OCI-LY3 (cell line): ENCODE measurements at regions not wholly inside any gene's neighbourhood (a gene's known extent, or its start where the extent isn't known, plus 50 kb on each side); places are given as distances from the start of the nearest gene placed in this dataset.
"Not testable (repeated sequence)": the region's sequence is repeated elsewhere in the genome, so short reads cannot be mapped to it uniquely, and the experiment has no call there.

Source experiments
- H2AFZ ChIP-seq: fragments of 200-600, 300-600 bp; shearing (Covaris generic); 2 replicates; pipeline ENCODE4 v1.6.0; 2014; ENCODE audit warnings: antibody characterized with exemption, low read depth, low read length
- H3K27ac ChIP-seq: fragments of 200-600, 300-600 bp; sonication (generic); 2 replicates; pipeline ENCODE4 v1.5.1; 2014; ENCODE audit warnings: mild to moderate bottlenecking, low read length, moderate library complexity, mixed read lengths
- H3K27me3 ChIP-seq: fragments of 200-600, 300-600 bp; sonication (generic); 2 replicates; pipeline ENCODE4 v1.6.1; 2014; ENCODE audit warnings: low read depth, low read length, mixed read lengths
- H3K36me3 ChIP-seq: fragments of 200-600, 300-600 bp; sonication (generic); replicated peaks from 2 replicates; pipeline ENCODE3; 2014; ENCODE audit warnings: low read depth, low read length, mixed read lengths
- H3K4me1 ChIP-seq: fragments of 300-600, 200-600 bp; sonication (generic); 2 replicates; pipeline ENCODE4 v1.6.1; 2014; ENCODE audit warnings: low read length, mixed read lengths
- H3K4me2 ChIP-seq: fragments of 200-600, 300-600 bp; sonication (generic); 2 replicates; pipeline ENCODE4 v1.6.1; 2014; ENCODE audit warnings: low read length, mixed read lengths
- H3K4me3 ChIP-seq: fragments of 300-600, 200-600 bp; sonication (generic); 2 replicates; pipeline ENCODE4 v1.5.1; 2014; ENCODE audit warnings: antibody characterized with exemption, mild to moderate bottlenecking, low read length, moderate library complexity
- H3K79me2 ChIP-seq: fragments of 300-600, 200-600 bp; shearing (Covaris generic); 2 replicates; pipeline ENCODE4 v1.6.1; 2014; ENCODE audit warnings: mild to moderate bottlenecking, low read length, mixed read lengths
- H3K9ac ChIP-seq: fragments of 300-600, 200-600 bp; shearing (Covaris generic); 2 replicates; pipeline ENCODE4 v1.6.0; 2014; ENCODE audit warnings: mild to moderate bottlenecking, low read length, moderate library complexity
- H3K9me3 ChIP-seq: fragments of 200-600, 300-600 bp; shearing (Covaris generic); 2 replicates; pipeline ENCODE4 v1.6.1; 2014; ENCODE audit warnings: low read length, mixed read lengths; ENCODE audit not compliant: insufficient read depth
- H4K20me1 ChIP-seq: fragments of 200-600, 300-600 bp; sonication (generic); 2 replicates; pipeline ENCODE4 v1.6.1; 2016; ENCODE audit warnings: low read length, mixed read lengths; ENCODE audit not compliant: insufficient read depth
- CTCF ChIP-seq: fragments of 200-600, 300-600 bp; sonication (generic); IDR thresholded peaks from 2 replicates; pipeline ENCODE4 v1.5.1; 2014; ENCODE audit warnings: antibody characterized with exemption, low read length, low read depth
- EZH2phosphoT487 ChIP-seq: fragments of 200-600 bp; shearing (Covaris generic); IDR thresholded peaks from 2 replicates; pipeline ENCODE4 v1.6.1; 2018; ENCODE audit warnings: antibody characterized with exemption, mixed run types, low read depth

- not testable (repeated sequence) for H3K27me3 ChIP-seq, H3K4me3 ChIP-seq, H3K36me3 ChIP-seq, H3K9ac ChIP-seq, H3K4me2 ChIP-seq, H4K20me1 ChIP-seq, H3K4me1 ChIP-seq, H3K79me2 ChIP-seq, H3K9me3 ChIP-seq, H2AFZ ChIP-seq, H3K27ac ChIP-seq
Observed at GRCh38 chr1:214095896-214096295, 108.1 kb downstream of the PROX1 start.

- Histone ChIP-seq H3K36me3 (no peaks in the 10 kb centered on the region), H3K27me3 (peaks cover 31% of the 10 kb centered on the region), H3K9me3 (no peaks in the 10 kb centered on the region), H3K4me1 (no peaks in the 10 kb centered on the region), H3K27ac (no peak overlapping the region), H3K9ac (no peak overlapping the region), H2AFZ (no peak overlapping the region), H3K4me2 (no peak overlapping the region), H3K79me2 (no peaks in the 10 kb centered on the region), H3K4me3 (no peak overlapping the region), H4K20me1 (no peaks in the 10 kb centered on the region)
- TF ChIP-seq EZH2phosphoT487 (no peak), CTCF (no peak)
Observed at GRCh38 chr1:214101246-214101645, 113.5 kb downstream of the PROX1 start.

GRCh38 chr1:214101828-214102227 is 114.1 kb downstream of the PROX1 start:
- Histone ChIP-seq H4K20me1 (no peaks in the 10 kb centered on the region), H3K79me2 (no peaks in the 10 kb centered on the region), H3K9me3 (no peaks in the 10 kb centered on the region), H3K4me1 (no peaks in the 10 kb centered on the region), H2AFZ (no peak overlapping the region), H3K9ac (no peak overlapping the region), H3K4me2 (no peak overlapping the region), H3K27ac (no peak overlapping the region), H3K4me3 (no peak overlapping the region), H3K27me3 (peaks cover 31% of the 10 kb centered on the region), H3K36me3 (no peaks in the 10 kb centered on the region)
- TF ChIP-seq EZH2phosphoT487 (no peak), CTCF (no peak)

GRCh38 chr1:214102907-214103306 is 115.1 kb downstream of the PROX1 start:
- H2AFZ ChIP-seq, result no peak overlapping the region
- H3K4me1 ChIP-seq, result no peaks in the 10 kb centered on the region
- H3K27me3 ChIP-seq, result peaks cover 31% of the 10 kb centered on the region
- H4K20me1 ChIP-seq, result no peaks in the 10 kb centered on the region
- H3K9ac ChIP-seq, result no peak overlapping the region
- no peak for TF ChIP-seq EZH2phosphoT487
- no peak for TF ChIP-seq CTCF
- H3K36me3 ChIP-seq, result no peaks in the 10 kb centered on the region
- H3K79me2 ChIP-seq, result no peaks in the 10 kb centered on the region
- H3K27ac ChIP-seq, result no peak overlapping the region
- no peak overlapping the region for H3K4me2 ChIP-seq
- H3K9me3 ChIP-seq, result no peaks in the 10 kb centered on the region
- H3K4me3 ChIP-seq, result no peak overlapping the region

GRCh38 chr1:214103778-214104177 is 116.0 kb downstream of the PROX1 start:
- H3K27ac ChIP-seq, result no peak overlapping the region
- no peak overlapping the region for H3K4me2 ChIP-seq
- no peaks in the 10 kb centered on the region for H3K79me2 ChIP-seq
- no peak overlapping the region for H3K4me3 ChIP-seq
- H3K9me3 ChIP-seq, result no peaks in the 10 kb centered on the region
- H3K4me1 ChIP-seq, result no peaks in the 10 kb centered on the region
- H2AFZ ChIP-seq, result no peak overlapping the region
- peaks cover 31% of the 10 kb centered on the region for H3K27me3 ChIP-seq
- no peak overlapping the region for H3K9ac ChIP-seq
- no peaks in the 10 kb centered on the region for H3K36me3 ChIP-seq
- no peak for TF ChIP-seq CTCF
- TF ChIP-seq EZH2phosphoT487, result no peak
- no peaks in the 10 kb centered on the region for H4K20me1 ChIP-seq
